GM12892 (cell line): ENCODE measurements at regions not wholly inside any gene's neighbourhood (a gene's known extent, or its start where the extent isn't known, plus 50 kb on each side); places are given as distances from the start of the nearest gene placed in this dataset.

Experiments used
- POLR2A ChIP-seq: IDR thresholded peaks from 2 replicates; pipeline ENCODE4 v1.6.1; 2011; ENCODE audit warnings: low read depth, low read length, control low read depth
- POLR2AphosphoS5 ChIP-seq: IDR thresholded peaks from 2 replicates; pipeline ENCODE4 v1.6.1; 2011; ENCODE audit warnings: low read depth, low read length, control low read depth
- TAF1 ChIP-seq: IDR thresholded peaks from 2 replicates; pipeline ENCODE4 v1.6.1; 2011; ENCODE audit warnings: low read depth, mild to moderate bottlenecking, control low read depth, low read length, borderline replicate concordance

DNA sequence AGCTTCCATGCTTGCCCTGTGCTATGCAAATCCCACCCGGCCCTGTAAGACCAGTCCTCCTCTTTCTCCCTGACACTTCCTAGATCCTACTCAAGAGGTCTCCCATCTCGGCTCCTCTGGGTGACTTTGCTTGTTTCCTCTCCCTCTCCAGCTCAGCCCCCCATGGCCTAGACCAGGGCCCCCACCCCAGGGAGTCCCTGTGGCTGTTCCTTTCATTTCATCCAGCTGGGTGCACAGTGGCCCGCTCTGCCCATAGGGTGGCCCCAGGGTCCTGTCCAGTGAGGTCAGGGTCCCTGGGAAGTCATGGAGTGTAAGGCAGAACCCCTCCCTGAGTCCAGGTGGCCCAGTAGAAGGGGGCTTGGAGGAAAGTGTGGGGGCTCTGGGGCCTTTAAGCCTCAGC lies 52.3 kb upstream of the NKX1-1 start:
- TF ChIP-seq POLR2A, result no peak
- TF ChIP-seq POLR2AphosphoS5, result no peak
- TF ChIP-seq TAF1, result no peak
